PC-3 (cell line): ENCODE measurements at regions not wholly inside any gene's neighbourhood (a gene's known extent, or its start where the extent isn't known, plus 50 kb on each side); places are given as distances from the start of the nearest gene placed in this dataset.
A peak's percentile ranks its signal among the peaks of the same experiment; 100 is the strongest.

ENCODE experiments used
- ATAC-seq: fragments of 200-7000 bp; cut with Tn5 transposase; 2 replicates; pipeline ENCODE4 v1.9.1; 2020; ENCODE audit warnings: mild to moderate bottlenecking, moderate library complexity
- BruUV-seq: library from RNA; stranded (reverse); fragments of 400-500 nt; replicated peaks from 2 replicates; lab custom pipeline; 2021; lab: Mats Ljungman, UMichigan
- CTCF ChIA-PET: fragments of 300-600 bp; sonication (Branson Sonifier 250); formaldehyde crosslinking; loops from one replicate; lab custom pipeline; 2022; ENCODE audit warnings: antibody characterized with exemption; lab: Charles Lee
- POLR2A ChIA-PET: fragments of 300-600 bp; sonication (Branson Sonifier 250); formaldehyde crosslinking; loops from one replicate; lab custom pipeline; 2022; ENCODE audit warnings: antibody characterized with exemption; ENCODE audit not compliant: unreplicated experiment; lab: Charles Lee
- DNase-seq: peaks from one replicate; pipeline ENCODE4 v3.0.0-alpha.2; 2015
- H2AFZ ChIP-seq: fragments of 300-600 bp; sonication (generic); 2 replicates; pipeline ENCODE4 v1.6.0; 2016; ENCODE audit warnings: antibody characterized with exemption, low read length
- H3F3A ChIP-seq: fragments of 300-600 bp; sonication (generic); one replicate; pipeline ENCODE4 v1.6.0; 2017; ENCODE audit warnings: antibody characterized with exemption, low read length, control low read depth, mild to moderate bottlenecking; ENCODE audit not compliant: unreplicated experiment
- H3K27ac ChIP-seq: fragments of 300-600 bp; sonication (generic); 2 replicates; pipeline ENCODE4 v1.5.1; 2016; ENCODE audit warnings: mild to moderate bottlenecking, low read length
- H3K27me3 ChIP-seq: fragments of 300-600 bp; sonication (generic); 2 replicates; pipeline ENCODE4 v1.6.1; 2016; ENCODE audit warnings: low read length, mixed read lengths
- H3K36me3 ChIP-seq: fragments of 300-600 bp; sonication (generic); 2 replicates; pipeline ENCODE4 v1.6.1; 2016; ENCODE audit warnings: low read depth, mixed run types, low read length, mixed read lengths
- H3K4me1 ChIP-seq: fragments of 300-600 bp; sonication (generic); 2 replicates; pipeline ENCODE4 v1.5.1; 2016; ENCODE audit warnings: low read length; ENCODE audit not compliant: insufficient read depth
- H3K4me2 ChIP-seq: fragments of 300-600 bp; sonication (generic); 2 replicates; pipeline ENCODE4 v1.6.0; 2016; ENCODE audit warnings: low read length
- H3K4me3 ChIP-seq: fragments of 300-600 bp; sonication (generic); 2 replicates; pipeline ENCODE4 v1.5.1; 2016; ENCODE audit warnings: mild to moderate bottlenecking, low read length, mixed read lengths
- H3K79me2 ChIP-seq: fragments of 300-600 bp; sonication (generic); 2 replicates; pipeline ENCODE4 v1.6.1; 2017; ENCODE audit warnings: low read length, mixed read lengths
- H3K9ac ChIP-seq: fragments of 300-600 bp; sonication (generic); 2 replicates; pipeline ENCODE4 v1.6.0; 2016; ENCODE audit warnings: mild to moderate bottlenecking, low read length
- H3K9me2 ChIP-seq: fragments of 300-600 bp; sonication (generic); replicated peaks from 2 replicates; pipeline ENCODE4 v1.6.1; 2016; ENCODE audit warnings: mixed run types, low read length, mixed read lengths
- H3K9me3 ChIP-seq: fragments of 300-600 bp; sonication (generic); 2 replicates; pipeline ENCODE4 v1.6.1; 2016; ENCODE audit warnings: low read length, mixed read lengths
- H4K20me1 ChIP-seq: fragments of 300-600 bp; sonication (generic); 2 replicates; pipeline ENCODE4 v1.6.1; 2016; ENCODE audit warnings: low read length, mixed read lengths
- EZH2 ChIP-seq: fragments of 300-600 bp; sonication (generic); IDR thresholded peaks from one replicate; pipeline ENCODE4 v1.6.1; 2017; ENCODE audit warnings: antibody characterized with exemption, mild to moderate bottlenecking, low read length; ENCODE audit not compliant: unreplicated experiment
- EZH2phosphoT487 ChIP-seq: fragments of 300-600 bp; sonication (generic); IDR thresholded peaks from 2 replicates; pipeline ENCODE4 v1.6.1; 2018; ENCODE audit warnings: mild to moderate bottlenecking, antibody characterized with exemption, low read length, borderline replicate concordance
- intact Hi-C: fragments of 100-400 bp; cut with micrococcal nuclease; formaldehyde crosslinking; loops from 2 replicates; pipeline ENCODE4 v1.9.0; 2023
- TF ChIP-seq, protein P1 (sequence below): fragments of 300-600 bp; sonication (generic); conservative IDR thresholded peaks from 2 replicates; pipeline ENCODE4 v1.5.1; 2017; ENCODE audit warnings: antibody characterized with exemption, low read depth, mild to moderate bottlenecking, low read length

DNA sequence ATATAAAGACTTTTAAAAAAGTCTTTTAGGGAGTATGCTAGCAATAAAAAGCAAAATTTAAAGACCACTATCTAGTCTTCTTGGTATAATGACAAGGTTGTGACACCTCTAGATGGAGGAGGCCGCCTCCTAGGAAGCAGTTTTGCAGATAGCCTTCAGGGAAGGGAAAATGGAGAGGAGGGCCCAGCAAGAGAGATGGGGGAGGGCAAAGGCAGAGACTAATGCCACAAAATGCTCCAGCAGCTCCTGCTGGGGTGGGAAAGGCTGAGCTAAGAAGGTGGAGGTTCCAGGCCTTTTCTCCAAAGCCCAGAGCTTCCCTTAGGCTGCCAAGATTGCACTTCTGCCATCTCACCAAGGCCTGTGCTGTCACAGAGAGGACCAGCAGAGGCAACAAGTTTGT, 153.9 kb upstream of the THSD7B start:
- intact Hi-C loops, result no loop called here
- Histone ChIP-seq H3K36me3 (no peaks in the 10 kb centered on the region), H3K9ac (no peak overlapping the region), H4K20me1 (no peaks in the 10 kb centered on the region), H3K27me3 (peaks cover 13% of the 10 kb centered on the region), H3K4me1 (no peaks in the 10 kb centered on the region), H3F3A (no peaks in the 10 kb centered on the region), H3K9me2 (no peaks in the 10 kb centered on the region), H3K27ac (no peak overlapping the region), H2AFZ (no peak overlapping the region), H3K4me2 (no peak overlapping the region), H3K79me2 (no peaks in the 10 kb centered on the region), H3K9me3 (no peaks in the 10 kb centered on the region), H3K4me3 (no peak overlapping the region)
- no TSS peak for BruUV-seq
- no peak for ATAC-seq
- CTCF ChIA-PET, result no interaction called here
- DNase-seq, result no peak
- TF ChIP-seq, protein P1, sequence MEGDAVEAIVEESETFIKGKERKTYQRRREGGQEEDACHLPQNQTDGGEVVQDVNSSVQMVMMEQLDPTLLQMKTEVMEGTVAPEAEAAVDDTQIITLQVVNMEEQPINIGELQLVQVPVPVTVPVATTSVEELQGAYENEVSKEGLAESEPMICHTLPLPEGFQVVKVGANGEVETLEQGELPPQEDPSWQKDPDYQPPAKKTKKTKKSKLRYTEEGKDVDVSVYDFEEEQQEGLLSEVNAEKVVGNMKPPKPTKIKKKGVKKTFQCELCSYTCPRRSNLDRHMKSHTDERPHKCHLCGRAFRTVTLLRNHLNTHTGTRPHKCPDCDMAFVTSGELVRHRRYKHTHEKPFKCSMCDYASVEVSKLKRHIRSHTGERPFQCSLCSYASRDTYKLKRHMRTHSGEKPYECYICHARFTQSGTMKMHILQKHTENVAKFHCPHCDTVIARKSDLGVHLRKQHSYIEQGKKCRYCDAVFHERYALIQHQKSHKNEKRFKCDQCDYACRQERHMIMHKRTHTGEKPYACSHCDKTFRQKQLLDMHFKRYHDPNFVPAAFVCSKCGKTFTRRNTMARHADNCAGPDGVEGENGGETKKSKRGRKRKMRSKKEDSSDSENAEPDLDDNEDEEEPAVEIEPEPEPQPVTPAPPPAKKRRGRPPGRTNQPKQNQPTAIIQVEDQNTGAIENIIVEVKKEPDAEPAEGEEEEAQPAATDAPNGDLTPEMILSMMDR, result no peak
- POLR2A ChIA-PET, result no interaction called here

DNA sequence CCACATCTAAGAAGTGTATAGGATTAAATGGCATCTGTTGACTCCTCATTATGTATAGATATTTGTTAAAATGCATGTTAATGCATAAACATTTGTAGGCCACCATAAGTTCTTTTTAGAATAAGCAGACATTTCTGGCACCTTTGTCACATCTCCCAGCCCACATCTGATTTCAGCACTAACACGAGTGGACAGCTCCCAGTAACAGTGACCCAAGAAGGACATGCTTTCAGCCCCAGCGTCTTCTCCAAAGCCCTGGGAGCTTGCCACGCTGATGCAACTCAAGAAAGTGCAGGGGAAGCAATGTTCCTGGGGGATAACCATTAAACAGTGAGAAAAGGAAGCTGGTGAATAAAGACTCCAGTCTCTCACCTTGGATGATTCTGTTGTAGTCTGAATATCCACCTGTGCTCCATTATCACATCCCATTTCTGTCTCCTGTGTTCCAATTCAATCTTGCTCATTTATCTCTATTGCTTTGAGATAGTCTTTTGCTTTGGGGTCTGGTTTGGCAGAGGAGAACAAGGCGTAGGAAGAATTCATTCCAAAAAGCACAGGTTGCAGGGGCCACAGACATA, 182.6 kb upstream of the THSD7B start:
- Histone ChIP-seq H3K4me3 (no peak overlapping the region), H3K27ac (no peak overlapping the region), H4K20me1 (no peaks in the 10 kb centered on the region), H3K9me2 (no peaks in the 10 kb centered on the region), H3K4me1 (no peaks in the 10 kb centered on the region), H3K79me2 (no peaks in the 10 kb centered on the region), H2AFZ (no peak overlapping the region), H3K9me3 (no peaks in the 10 kb centered on the region), H3F3A (no peaks in the 10 kb centered on the region), H3K9ac (no peak overlapping the region), H3K36me3 (no peaks in the 10 kb centered on the region), H3K4me2 (no peak overlapping the region), H3K27me3 (peaks cover 9% of the 10 kb centered on the region)
- peak; percentile 38 for DNase-seq
- CTCF ChIA-PET, result no interaction called here
- intact Hi-C loops, result no loop called here
- TF ChIP-seq EZH2phosphoT487, result no peak
- TF ChIP-seq, protein P1, result no peak
- no peak for ATAC-seq
- POLR2A ChIA-PET, result no interaction called here
- no TSS peak for BruUV-seq

DNA sequence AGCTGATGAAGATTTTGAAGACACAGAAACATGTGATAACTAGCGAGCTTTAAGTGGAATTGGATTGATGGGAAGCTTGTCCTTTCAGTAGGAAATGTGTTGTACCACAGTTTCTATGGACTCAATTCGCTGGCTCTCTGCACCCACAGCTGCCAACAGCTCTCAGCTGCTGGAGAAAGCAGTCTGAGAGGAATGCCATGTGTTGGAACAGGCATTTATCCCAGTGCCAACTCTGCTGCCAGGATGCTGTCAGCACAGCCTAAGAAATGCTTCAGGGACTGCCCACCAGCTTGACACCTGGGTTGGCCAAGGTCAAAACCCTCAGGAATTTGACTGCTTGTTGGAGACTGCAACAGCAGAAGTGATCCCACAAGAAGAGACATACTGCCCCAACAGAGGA, 193.0 kb upstream of the THSD7B start:
- no peaks in the 10 kb centered on the region for H3K9me3 ChIP-seq
- no peaks in the 10 kb centered on the region for H3K36me3 ChIP-seq
- H3K4me3 ChIP-seq, result no peak overlapping the region
- no peak overlapping the region for H3K27ac ChIP-seq
- no peaks in the 10 kb centered on the region for H4K20me1 ChIP-seq
- intact Hi-C loops, result no loop called here
- no peaks in the 10 kb centered on the region for H3K27me3 ChIP-seq
- H3K9ac ChIP-seq, result no peak overlapping the region
- CTCF ChIA-PET, result no interaction called here
- BruUV-seq, result no TSS peak
- ATAC-seq (no peak), DNase-seq (no peak)
- no peaks in the 10 kb centered on the region for H3K79me2 ChIP-seq
- no peaks in the 10 kb centered on the region for H3K4me1 ChIP-seq
- H3K9me2 ChIP-seq, result no peaks in the 10 kb centered on the region
- no peak overlapping the region for H3K4me2 ChIP-seq
- TF ChIP-seq EZH2phosphoT487, result no peak
- no peak for TF ChIP-seq EZH2
- TF ChIP-seq, protein P1, result no peak
- H3F3A ChIP-seq, result no peaks in the 10 kb centered on the region
- POLR2A ChIA-PET, result no interaction called here
- no peak overlapping the region for H2AFZ ChIP-seq
